Liver (tissue), 3 donors: ENCODE measurements at regions not wholly inside any gene's neighbourhood (a gene's known extent, or its start where the extent isn't known, plus 50 kb on each side); places are given as distances from the start of the nearest gene placed in this dataset.
"Not testable (repeated sequence)": the region's sequence is repeated elsewhere in the genome, so short reads cannot be mapped to it uniquely, and the experiment has no call there.

Source experiments
- EGR1 ChIP-seq, 2 donors: IDR thresholded peaks; 2 replicates each; pipeline ENCODE4 v1.6.1; 2016 to 2018; ENCODE audit warnings: antibody characterized with exemption in 2 of 2, low read depth in 2 of 2
- RAD21 ChIP-seq, 2 donors: IDR thresholded peaks; 2 replicates each; pipeline ENCODE4 v1.6.1; 2016; ENCODE audit warnings: antibody characterized with exemption in 2 of 2, mild to moderate bottlenecking in 2 of 2
- TF ChIP-seq, protein P1 (sequence below): fragments of 150-350 bp; IDR thresholded peaks from 2 replicates; pipeline ENCODE4 v1.5.1; 2017; ENCODE audit warnings: improper control_type of control experiment, low read depth, low read length; ENCODE audit not compliant: missing input control
- TF ChIP-seq, protein P2 (sequence below): IDR thresholded peaks from 2 replicates; pipeline ENCODE4 v1.6.1; 2016; ENCODE audit warnings: antibody characterized with exemption, mild to moderate bottlenecking
- TF ChIP-seq, protein P3 (sequence below): IDR thresholded peaks from 2 replicates; pipeline ENCODE4 v1.6.1; 2016; ENCODE audit warnings: antibody characterized with exemption
- donor health status: healthy.
- donor health status: healthy.

DNA sequence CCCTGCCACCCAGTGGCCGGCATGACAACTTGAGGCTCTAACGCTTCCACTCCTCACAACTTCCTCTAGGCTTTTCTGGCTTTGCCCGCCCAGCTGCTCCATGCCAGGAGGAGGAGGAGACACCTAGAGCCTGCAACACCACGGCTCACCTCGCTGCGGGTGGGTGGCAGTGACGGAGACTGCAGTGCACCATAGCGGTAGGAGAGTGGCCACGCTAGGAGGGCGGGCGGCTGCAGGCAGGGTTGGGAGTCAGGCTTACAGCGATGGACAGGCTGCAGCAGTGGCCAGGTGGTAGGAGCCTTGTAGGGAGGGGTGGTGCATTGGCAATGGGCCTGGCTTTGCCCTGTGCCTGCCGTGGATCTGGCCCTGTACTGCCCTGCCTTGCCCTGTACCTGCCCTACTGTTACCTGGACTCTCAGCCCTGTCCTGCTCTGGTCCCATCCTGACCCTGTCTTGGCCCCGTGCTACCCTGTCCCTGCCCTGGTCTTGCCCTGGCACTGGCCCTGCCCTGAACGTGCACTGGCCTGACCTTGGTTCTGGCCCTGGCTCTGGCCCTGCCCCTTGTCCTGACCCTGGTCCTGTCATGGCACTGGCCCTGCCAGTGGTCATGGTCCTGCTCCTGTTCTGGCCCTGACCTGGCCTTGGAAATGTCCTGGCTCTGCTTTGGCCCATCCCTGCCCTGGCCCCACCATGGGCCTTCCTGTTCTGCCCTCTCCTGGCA lies 540.8 kb downstream of the FOXD4L6 start:
- TF ChIP-seq RAD21 (IDR thresholded peaks at IDR 0.05); EGR1 (IDR thresholded peaks at IDR 0.05; ENCODE audit: low read depth in 2 of 2): not testable (repeated sequence)
- TF ChIP-seq, protein P1, sequence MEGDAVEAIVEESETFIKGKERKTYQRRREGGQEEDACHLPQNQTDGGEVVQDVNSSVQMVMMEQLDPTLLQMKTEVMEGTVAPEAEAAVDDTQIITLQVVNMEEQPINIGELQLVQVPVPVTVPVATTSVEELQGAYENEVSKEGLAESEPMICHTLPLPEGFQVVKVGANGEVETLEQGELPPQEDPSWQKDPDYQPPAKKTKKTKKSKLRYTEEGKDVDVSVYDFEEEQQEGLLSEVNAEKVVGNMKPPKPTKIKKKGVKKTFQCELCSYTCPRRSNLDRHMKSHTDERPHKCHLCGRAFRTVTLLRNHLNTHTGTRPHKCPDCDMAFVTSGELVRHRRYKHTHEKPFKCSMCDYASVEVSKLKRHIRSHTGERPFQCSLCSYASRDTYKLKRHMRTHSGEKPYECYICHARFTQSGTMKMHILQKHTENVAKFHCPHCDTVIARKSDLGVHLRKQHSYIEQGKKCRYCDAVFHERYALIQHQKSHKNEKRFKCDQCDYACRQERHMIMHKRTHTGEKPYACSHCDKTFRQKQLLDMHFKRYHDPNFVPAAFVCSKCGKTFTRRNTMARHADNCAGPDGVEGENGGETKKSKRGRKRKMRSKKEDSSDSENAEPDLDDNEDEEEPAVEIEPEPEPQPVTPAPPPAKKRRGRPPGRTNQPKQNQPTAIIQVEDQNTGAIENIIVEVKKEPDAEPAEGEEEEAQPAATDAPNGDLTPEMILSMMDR = not testable (repeated sequence)
- TF ChIP-seq, protein P2, sequence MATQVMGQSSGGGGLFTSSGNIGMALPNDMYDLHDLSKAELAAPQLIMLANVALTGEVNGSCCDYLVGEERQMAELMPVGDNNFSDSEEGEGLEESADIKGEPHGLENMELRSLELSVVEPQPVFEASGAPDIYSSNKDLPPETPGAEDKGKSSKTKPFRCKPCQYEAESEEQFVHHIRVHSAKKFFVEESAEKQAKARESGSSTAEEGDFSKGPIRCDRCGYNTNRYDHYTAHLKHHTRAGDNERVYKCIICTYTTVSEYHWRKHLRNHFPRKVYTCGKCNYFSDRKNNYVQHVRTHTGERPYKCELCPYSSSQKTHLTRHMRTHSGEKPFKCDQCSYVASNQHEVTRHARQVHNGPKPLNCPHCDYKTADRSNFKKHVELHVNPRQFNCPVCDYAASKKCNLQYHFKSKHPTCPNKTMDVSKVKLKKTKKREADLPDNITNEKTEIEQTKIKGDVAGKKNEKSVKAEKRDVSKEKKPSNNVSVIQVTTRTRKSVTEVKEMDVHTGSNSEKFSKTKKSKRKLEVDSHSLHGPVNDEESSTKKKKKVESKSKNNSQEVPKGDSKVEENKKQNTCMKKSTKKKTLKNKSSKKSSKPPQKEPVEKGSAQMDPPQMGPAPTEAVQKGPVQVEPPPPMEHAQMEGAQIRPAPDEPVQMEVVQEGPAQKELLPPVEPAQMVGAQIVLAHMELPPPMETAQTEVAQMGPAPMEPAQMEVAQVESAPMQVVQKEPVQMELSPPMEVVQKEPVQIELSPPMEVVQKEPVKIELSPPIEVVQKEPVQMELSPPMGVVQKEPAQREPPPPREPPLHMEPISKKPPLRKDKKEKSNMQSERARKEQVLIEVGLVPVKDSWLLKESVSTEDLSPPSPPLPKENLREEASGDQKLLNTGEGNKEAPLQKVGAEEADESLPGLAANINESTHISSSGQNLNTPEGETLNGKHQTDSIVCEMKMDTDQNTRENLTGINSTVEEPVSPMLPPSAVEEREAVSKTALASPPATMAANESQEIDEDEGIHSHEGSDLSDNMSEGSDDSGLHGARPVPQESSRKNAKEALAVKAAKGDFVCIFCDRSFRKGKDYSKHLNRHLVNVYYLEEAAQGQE = not testable (repeated sequence)
- TF ChIP-seq, protein P3, sequence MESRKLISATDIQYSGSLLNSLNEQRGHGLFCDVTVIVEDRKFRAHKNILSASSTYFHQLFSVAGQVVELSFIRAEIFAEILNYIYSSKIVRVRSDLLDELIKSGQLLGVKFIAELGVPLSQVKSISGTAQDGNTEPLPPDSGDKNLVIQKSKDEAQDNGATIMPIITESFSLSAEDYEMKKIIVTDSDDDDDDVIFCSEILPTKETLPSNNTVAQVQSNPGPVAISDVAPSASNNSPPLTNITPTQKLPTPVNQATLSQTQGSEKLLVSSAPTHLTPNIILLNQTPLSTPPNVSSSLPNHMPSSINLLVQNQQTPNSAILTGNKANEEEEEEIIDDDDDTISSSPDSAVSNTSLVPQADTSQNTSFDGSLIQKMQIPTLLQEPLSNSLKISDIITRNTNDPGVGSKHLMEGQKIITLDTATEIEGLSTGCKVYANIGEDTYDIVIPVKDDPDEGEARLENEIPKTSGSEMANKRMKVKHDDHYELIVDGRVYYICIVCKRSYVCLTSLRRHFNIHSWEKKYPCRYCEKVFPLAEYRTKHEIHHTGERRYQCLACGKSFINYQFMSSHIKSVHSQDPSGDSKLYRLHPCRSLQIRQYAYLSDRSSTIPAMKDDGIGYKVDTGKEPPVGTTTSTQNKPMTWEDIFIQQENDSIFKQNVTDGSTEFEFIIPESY = not testable (repeated sequence)
